GM19193 (cell line): ENCODE measurements at regions not wholly inside any gene's neighbourhood (a gene's known extent, or its start where the extent isn't known, plus 50 kb on each side); places are given as distances from the start of the nearest gene placed in this dataset.
A peak's percentile ranks its signal among the peaks of the same experiment; 100 is the strongest.

Experiments used
- POLR2A ChIP-seq: IDR thresholded peaks from 4 replicates; pipeline ENCODE4 v1.6.1; 2011; ENCODE audit not compliant: insufficient read depth, insufficient read length; ENCODE audit errors: extremely low read depth

GRCh38 chr7:25894002-25894901 lies 257.7 kb upstream of the NFE2L3 start:
- TF ChIP-seq POLR2A: peak; percentile 39

DNA sequence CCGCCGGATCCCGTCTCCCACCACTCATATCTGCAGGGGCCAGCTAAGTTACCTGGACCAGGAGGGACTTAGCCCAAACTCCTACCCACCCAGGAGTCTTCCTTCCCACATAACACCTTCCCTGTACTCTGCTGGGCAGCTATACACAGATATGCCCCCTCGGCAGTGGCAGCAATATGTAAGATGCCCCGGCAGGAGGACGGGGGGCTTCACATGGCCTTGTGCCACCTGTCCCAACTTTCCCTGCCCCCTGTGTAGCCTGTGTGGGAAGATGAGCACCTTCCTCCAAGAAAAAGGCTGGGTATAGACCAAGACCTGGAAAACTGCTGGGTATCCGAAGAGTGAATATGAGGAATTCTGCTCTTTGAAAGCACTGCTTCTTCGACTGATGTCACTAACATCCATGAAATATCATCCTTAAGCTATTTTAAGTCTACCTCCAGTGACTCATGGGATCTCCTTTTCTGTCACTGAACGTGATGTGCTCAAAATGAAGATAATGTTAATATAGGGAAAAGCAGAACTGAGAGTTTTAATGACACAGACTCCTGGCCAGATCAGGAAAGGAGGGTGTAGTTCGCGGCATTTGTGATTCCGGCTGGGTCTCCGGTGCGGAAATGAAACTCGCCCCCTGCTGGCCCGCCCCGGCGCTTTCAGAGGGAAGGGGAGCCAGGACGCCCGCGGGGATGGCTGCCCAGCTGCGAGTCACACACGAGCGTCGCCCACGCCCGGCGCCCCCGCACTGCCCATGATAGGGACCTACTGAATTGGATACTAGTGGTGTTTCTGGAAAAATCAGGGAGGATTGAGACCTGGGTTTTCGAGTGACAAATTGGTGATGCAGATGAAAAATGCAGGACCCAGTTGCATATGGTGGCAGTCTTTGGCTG lies 256.9 kb upstream of the NFE2L3 start:
- TF ChIP-seq POLR2A: peak; percentile 18

- TF ChIP-seq POLR2A: no peak
Observed at GRCh38 chr7:25895792-25896171, 256.2 kb upstream of the NFE2L3 start.

- no peak for TF ChIP-seq POLR2A
Observed at GRCh38 chr7:25897261-25897782, 254.7 kb upstream of the NFE2L3 start.

DNA sequence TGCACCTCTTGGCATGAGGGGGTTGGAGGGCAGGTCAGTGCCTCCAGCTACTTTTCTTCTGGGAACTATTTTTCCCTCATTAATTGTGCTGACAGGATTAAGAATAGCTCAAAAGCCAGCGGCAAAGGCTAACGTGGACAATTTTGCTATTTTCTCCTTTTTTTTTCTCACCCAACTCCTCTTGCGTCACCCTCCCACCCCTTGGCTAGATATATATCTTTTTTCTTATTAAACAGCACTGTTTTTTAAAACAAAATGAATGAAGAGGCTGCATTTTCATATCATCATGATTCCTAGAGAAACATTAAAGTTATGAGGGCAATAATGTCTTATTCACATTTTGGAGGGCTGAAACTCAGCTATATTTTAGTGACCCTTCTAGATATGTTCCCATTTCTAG lies 251.8 kb upstream of the NFE2L3 start:
- TF ChIP-seq POLR2A: no peak

DNA sequence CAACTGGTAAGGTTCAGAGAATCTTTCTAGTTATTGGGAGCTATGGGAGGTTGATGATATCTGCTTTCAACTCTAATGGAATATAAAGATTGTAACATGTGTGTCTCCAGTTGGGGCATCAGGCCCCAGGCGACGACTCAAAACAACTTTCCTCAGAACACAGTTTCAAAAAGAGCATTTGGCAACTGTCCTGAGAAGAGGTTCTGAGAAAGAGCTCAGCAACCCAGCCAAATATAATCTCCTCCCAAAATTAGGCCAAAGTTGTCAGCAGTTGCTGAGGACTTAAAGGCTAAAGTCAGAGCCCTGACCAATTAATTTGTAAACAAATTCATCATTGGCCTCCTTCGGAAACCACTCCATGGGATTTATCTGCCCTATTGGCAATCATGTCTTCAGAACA lies 251.1 kb upstream of the NFE2L3 start:
- no peak for TF ChIP-seq POLR2A

- TF ChIP-seq POLR2A: no peak
Observed at GRCh38 chr7:25901658-25902057, 250.3 kb upstream of the NFE2L3 start.

DNA sequence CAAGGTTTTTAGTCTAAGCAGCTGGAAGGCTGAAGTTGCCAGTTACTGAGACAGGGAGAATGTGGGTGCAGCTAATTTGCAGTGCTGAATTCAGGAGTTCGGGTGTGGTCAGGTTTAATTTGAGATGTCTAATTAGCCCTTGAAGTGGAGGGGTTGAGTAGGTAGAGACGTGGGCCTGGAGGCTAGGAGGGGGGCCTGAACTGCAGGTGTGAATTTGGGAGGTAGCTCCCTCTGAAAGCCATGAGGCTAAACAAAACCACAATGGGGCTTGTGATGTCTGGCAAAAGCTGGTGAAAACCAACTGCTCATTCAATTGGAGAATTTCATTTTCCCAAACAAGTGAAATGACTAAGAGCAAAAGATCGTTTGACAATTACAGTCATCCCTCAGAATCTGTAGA lies 246.0 kb upstream of the NFE2L3 start:
- no peak for TF ChIP-seq POLR2A

GRCh38 chr7:25906760-25907159 lies 245.2 kb upstream of the NFE2L3 start:
- TF ChIP-seq POLR2A: no peak

DNA sequence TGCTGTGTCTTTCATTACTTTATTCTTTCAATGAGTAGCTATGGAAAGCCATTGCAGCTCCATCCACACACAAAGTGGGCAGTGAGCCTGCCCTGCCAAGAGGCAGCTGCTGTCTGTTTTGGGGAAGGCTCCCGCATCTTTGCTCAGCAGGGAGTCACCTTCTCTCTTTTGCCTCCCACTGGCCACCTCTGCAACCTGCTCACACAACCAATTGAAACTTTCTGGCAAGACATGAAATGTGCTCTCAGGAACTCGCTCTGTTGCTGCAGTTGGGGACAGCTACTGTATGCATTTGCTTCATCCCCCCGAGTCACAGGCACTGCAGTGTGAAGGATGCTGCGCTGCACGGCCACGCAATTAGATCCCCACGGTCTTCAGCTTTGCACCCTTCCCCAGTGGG lies 244.8 kb upstream of the NFE2L3 start:
- TF ChIP-seq POLR2A: no peak

DNA sequence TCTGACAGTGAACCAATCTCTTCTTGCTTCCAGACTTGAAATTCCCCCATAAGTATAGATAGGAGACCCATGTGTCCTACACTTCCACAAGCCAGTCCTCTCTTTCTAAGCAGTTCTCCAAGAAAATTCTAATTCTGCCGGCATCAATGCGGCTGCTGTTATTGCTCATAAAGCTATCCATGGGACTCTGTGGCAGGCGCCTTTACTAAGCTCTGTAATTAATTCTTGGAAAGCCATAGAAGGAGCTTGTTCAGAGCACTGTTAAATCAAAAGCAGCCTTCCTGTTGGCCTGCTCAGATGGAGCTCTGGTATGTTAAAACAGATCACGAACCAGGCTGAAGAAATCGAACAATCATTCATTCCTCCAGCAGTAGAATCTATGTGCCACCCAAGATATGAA lies 244.3 kb upstream of the NFE2L3 start:
- TF ChIP-seq POLR2A: no peak

DNA sequence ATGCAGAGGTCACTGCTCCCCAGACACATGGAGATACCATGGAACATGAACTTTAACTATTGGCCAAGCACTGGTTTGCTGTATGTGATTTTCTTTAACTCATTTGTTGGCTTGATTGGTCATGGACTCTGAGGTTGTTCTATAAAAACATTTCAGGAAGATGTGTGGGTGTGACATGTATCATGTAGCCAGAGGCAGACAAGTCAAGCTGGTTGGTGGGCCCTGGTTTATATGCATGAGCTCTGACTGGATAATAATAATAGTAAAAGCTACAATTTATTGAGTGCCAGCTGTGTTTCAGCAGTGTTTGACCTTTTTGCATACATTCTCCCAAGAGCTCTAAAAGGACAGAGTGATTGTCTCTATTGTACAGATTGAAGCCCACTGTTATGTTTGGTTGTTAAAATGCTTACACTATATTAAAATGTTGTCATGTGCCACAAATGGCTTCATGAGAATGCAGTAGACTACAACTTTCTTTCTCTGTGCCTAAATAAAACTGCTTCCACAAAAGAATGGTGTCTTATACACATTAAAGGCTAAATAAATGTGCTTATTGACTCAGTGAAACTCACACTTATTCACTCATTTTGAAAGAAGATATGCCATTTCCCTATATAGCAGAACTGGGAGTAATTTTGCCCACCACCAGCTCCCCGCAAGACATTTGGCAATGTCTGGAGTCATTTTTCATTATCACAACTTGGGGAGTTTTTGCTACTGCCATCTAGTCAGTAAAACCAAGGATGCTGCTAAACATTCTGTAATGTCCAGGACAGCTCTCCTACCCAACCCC lies 243.6 kb upstream of the NFE2L3 start:
- no peak for TF ChIP-seq POLR2A

DNA sequence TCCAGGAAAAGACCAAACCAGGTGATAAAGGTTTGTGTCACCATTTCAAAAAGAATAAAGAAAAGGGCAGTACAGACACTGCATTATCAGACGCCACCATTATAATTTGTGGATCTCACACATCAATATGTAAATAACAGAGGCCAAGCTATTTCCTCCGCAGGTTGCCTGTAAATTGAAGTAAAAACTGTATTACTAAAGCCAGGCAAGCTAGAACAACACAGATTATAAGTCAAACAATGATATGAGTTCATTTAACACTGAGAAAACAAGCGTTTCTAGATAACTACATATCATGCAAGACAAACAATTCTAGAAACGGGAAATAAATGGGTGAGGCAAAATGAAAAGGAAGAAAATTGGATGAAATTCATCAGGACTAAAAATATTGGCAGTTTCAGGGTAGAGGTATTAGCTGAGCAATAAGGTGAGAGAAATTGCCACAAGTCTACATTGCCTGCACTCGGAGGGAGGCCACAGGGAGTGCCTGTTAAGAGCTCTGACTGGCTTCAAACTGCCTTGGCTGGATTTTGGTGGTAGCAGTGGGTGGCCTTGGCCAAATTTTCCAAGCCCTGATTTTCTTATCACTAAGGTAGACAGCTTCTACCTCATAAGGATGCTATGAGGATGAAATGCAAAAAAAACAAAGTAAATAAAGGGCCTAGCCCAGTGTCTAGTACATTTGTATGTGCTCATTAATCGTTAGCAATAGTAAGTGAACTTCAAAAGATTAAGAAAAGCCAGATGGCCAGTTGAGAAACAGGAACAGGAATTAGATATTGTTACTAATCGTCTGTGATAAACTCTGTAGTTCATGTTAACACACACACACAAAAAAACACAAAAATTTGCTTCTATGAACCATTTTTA lies 240.0 kb upstream of the NFE2L3 start:
- no peak for TF ChIP-seq POLR2A

DNA sequence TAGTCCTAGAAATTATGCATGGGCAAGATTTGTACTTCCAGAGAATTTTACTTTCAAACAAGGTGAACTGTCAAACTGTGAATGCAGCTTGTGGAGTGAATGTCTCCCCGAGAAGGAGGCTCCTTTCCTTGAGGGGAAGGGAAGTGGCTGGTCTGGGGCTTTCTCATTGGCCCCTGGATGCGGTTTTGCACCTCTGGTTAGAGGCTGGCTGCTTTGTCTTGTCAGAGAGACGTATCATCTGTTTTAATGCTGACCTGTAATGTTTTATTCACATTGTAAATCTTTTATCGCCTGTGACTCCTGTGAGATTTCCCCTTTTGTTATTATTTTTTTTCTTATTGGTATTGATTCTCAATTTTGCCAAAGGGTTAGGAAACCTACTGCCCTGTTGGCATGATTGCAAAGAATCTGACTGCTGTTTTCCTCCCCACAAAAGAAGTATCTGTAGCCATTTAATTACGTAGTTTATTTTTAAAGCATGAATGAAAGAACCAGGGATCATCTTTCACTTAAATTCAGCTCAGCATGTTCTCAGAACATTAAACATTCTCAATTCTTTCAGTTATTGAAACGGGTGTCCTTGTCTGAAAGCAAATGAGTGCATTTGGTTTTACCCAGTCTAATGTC lies 238.3 kb upstream of the NFE2L3 start:
- no peak for TF ChIP-seq POLR2A

- TF ChIP-seq POLR2A: no peak
Observed at GRCh38 chr7:25918731-25919130, 233.3 kb upstream of the NFE2L3 start.
